ENCODE measurements at regions not wholly inside any gene's neighbourhood (a gene's known extent, or its start where the extent isn't known, plus 50 kb on each side); places are given as distances from the start of the nearest gene placed in this dataset.
"Not testable (repeated sequence)": the region's sequence is repeated elsewhere in the genome, so short reads cannot be mapped to it uniquely, and the experiment has no call there.

DNA sequence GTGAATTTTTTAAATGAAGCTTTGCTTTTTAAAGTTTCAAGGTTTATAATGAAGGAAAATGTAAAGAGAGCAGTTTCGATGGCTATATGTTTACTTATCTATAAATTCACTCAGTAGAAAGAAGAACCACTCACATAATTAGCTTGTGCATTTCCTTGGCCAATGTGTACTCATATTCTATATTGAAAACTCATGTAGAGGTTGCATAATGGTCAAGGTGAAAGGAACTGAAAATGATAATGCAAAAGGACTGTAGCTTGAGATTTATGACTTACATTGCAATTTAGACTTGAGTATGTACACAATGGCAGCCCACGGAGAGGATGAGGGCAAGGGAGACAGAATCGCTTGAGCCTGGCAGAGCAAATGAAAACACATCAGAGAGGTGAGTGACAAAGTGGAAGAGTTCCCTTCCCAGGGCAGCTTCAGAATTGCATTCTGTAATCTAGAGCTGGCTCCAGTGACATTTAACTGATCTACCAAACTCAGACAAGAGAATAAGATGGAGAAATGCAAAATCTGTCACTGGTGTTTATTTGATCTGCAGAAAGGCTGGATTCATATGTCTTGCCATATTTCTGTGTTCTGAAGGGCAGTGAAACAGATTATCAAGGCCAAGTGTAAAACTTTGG is 191.8 kb downstream of the TMEM200A start:
- no peak for DNase-seq

GRCh38 chr6:130558131-130558530 is 192.3 kb downstream of the TMEM200A start:
- DNase-seq: no peak

DNA sequence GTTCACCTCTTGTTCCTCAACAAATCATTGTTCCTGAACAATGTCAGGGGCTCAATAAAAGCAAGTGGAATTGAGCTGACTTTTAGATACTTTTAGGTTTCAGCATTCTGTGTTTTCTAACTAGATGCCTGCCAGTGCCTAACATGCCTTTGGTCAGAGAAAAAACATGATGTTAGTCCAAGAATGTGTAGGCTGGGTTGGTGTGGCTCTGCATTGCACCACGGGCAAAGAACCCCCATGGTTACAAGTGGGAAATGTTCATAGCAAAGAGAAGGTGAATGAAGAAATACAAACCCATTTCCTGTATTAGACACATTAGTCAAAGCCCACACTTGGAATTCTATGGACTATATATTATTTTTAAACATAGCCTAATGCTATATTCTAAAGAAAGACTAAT is 193.3 kb downstream of the TMEM200A start:
- no peak for DNase-seq

GRCh38 chr6:130560231-130560630 is 194.4 kb downstream of the TMEM200A start:
- no peak for DNase-seq

GRCh38 chr6:130561159-130561558 is 195.3 kb downstream of the TMEM200A start:
- not testable (repeated sequence) for DNase-seq

GRCh38 chr6:130565696-130566095 is 199.9 kb downstream of the TMEM200A start:
- DNase-seq: no peak

- peak; percentile 9 for DNase-seq
Measured at GRCh38 chr6:130574146-130574545, 208.3 kb downstream of the TMEM200A start.

DNA sequence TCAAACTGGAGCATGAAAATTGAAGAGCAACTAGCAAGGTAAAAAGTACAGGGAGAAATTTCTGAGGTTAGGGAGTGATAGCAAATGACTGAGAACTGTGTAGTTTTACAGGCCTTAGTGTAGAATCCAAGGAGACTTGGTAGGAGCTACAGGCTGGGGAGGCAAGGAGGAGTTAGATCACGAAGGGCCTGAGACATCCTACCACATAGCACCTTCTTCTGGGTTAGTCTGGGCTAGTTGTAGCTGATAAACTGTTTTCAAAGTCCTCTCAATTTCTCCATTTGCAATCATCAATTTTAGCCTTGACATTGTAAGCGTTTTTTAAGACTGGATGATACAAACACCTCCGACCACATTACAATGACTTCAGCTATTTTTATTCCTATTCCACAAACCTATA is 209.7 kb downstream of the TMEM200A start:
- DNase-seq: no peak

- no peak for DNase-seq
Measured at GRCh38 chr6:130575971-130576370, 210.2 kb downstream of the TMEM200A start.

DNA sequence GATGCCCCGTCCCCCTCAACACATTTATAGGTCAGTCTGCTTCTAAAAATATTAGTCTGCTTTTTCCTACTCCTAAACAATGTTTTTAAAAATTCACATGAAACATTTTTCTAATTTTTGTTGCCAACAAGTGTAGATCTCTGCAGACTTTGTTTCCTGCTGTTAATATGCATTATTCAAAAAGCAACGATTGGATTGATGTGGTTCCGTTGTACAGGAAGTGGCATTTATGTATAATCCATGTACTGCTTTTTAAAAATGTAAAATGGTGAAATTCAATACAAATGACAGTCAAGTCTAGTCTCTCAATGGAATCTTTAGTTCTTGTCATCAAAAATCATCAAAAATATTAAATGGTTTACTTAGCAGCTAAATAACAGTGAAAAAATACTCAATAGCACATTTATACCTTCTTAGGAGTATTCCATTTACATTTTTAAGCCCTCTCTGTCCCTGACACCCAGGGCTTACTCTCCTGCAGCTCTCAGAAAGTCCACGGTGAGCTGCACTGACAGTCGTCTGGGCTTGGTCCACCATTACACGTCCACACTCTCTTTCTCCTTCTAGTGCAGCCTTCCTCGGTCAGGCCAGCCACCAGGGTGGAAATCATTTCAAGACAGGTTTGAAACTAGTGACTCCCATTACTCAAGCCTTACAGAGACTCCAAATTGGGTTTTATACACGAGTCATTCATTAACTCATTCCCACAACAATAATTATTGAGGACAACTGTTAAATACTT is 211.5 kb downstream of the TMEM200A start:
- DNase-seq: no peak

GRCh38 chr6:130578713-130579112 is 212.9 kb downstream of the TMEM200A start:
- no peak for DNase-seq

DNA sequence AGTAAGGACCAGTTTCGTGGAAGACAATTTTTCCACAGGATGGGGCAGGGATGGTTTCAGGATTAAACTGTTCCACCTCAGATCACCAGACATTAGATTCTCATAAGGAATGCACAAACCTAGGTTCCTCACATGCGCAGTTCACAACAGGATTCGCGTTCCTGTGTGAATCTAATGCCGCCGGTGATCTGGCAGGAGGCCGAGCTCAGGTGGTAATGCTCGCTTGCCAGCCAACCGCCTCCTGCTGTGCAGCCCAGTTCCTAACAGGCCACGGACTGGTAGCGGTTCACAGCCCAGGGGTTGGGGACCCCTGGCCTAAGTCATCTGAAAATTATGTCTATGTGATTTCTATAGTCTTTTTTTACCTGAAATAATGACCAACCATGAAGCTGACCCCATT is 217.5 kb downstream of the TMEM200A start:
- no peak for DNase-seq

DNA sequence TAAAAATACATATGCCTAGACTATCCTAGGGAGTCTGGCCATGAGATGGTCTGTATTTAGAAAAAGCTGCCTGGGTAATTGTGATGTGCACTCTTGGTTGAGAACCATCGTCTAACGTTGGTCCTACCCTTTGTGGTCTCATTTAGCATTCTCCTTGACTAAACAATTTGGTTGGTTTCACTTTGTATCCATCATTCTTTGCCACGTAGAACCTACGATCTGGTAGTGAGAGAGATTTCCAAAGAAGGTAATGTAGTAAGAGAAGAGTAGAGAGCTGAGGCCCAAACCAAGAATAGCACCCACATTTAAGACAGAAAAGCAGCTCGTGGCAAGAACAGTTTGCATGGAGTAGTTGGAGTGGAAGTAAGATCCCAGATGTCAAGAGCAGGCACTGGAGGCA is 219.8 kb downstream of the TMEM200A start:
- DNase-seq: no peak

DNA sequence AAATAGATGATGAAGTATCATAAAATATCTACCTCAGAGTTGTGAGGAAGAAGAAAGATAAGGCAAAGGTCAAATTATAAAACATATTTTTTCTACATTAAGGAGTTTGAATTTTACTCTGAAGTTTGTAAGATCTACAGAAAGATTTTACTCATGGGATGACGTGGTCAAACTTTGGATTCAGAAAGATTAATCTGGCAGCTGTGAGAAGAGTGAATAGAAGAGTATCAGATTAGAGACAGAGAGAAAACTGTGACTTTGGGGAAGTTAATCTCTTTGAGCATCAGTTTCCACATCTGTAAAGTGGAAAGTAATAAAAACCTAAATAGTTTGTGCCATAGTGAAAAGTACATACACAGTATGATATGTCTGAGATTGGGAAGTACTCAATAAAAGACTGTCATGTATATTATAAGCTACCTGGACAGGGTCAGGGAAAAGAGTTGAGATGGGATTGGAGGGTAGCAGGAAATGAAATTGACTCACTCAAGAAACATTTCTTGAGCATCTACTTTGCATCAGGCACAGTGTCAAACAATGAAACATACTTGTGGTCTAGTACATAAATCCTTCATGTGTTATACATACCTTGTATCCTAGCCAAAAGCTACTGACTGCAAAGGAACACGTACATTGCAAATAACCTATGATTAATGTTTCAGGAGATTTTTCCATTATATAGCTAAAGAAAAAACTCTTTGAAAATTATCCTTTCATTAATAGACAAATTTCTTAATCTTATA is 222.1 kb downstream of the TMEM200A start:
- no peak for DNase-seq

- no peak for DNase-seq
Measured at GRCh38 chr6:130593200-130593599, 227.4 kb downstream of the TMEM200A start.

- DNase-seq: no peak
Measured at GRCh38 chr6:130593948-130594347, 228.1 kb downstream of the TMEM200A start.

- no peak for DNase-seq
Measured at GRCh38 chr6:130598021-130598989, 228.9 kb upstream of the SMLR1 start.

DNA sequence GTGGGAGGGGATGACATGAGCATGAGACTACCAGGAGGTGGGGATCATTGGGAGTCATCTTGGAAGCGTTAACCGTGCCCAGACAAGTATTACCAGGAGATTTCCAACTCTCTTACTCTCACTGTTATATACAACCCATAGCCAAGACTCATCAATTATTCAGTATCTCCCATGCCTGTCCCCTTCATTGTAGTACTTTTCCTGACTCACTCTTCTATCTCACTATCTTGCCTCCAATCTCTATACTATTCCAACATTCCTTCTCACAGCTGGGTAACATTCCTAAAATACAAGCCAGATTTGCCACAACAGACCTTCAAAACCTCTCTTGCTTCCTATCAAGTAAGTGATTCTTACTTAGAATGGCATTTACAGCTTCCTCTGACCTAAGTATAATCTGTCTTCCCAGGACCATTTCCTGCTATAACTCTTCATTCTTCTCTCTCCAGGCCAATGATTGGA is 226.3 kb upstream of the SMLR1 start:
- no peak for DNase-seq

DNA sequence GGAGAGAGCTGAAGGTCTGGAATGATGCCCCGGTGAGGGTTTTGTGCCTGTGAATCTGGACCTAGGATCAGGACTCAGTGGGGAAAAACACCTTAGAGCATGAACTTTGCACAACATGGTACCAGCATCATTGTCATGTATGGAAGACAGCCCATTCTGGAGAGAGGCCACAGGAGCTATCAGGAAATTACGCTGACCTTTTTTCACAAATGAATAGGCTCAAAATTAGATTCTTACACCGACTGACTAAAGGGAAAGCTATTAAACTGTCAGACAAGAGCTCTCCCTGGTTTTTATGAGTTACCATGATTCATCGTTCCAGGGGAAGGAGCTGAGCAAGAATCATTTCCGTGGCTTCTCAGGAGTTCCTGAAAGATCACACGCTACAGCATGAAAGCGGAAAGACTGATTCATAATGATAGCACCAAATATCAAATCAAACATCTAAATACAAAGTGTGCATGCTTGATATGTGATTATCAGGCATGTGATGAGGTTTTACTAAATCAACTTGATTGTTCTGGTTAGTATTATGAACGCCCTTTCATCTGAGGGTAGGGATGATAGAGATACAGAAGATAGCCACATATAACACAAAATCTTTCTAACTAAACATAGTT is 224.9 kb upstream of the SMLR1 start:
- no peak for DNase-seq

DNA sequence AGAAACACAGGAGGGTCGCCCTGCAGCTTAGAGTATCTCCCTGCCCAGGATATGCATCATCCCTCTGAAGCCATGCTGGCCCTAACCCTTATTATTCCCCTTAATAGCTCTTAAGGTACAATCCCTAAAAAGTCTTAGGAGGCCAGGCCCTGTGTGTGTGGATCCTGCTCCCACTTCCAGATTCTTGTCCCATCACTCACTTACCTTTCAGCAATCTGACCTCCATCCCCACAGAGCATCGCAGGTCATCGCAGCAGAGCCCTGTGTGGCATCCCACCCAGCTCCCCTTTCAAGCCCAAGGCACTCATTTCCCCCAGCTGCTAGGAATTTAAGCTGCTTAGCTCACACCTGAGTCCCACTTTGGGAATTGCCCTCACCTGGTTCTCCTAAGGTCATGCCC is 223.8 kb upstream of the SMLR1 start:
- DNase-seq: no peak

- DNase-seq: no peak
Measured at GRCh38 chr6:130604841-130605399, 222.3 kb upstream of the SMLR1 start.
